A549 (cell line): ENCODE measurements at regions not wholly inside any gene's neighbourhood (a gene's known extent, or its start where the extent isn't known, plus 50 kb on each side); places are given as distances from the start of the nearest gene placed in this dataset.

ENCODE experiments used
- CHD2 ChIP-seq: fragments of 150-350 bp; IDR thresholded peaks from 2 replicates; pipeline ENCODE4 v1.6.1; 2014; ENCODE audit warnings: low read length; ENCODE audit not compliant: partially characterized antibody
- CTCF ChIP-seq: fragments of >200 bp; sonication (Bioruptor Twin); formaldehyde crosslinking; IDR thresholded peaks from 3 replicates; pipeline ENCODE4 v1.5.1; 2016
- ELK1 ChIP-seq: fragments of 150-350 bp; IDR thresholded peaks from 2 replicates; pipeline ENCODE4 v1.6.1; 2014; ENCODE audit warnings: low read depth, mild to moderate bottlenecking, low read length
- MAFK ChIP-seq: fragments of 450-650 bp; IDR thresholded peaks from 2 replicates; pipeline ENCODE4 v1.6.1; 2014; ENCODE audit not compliant: partially characterized antibody
- POLR2A ChIP-seq: IDR thresholded peaks from 2 replicates; pipeline ENCODE4 v1.6.1; 2012; ENCODE audit warnings: mild to moderate bottlenecking, low read length
- REST ChIP-seq: fragments of 200-600 bp; sonication (generic); IDR thresholded peaks from 2 replicates; pipeline ENCODE4 v1.6.1; 2016; ENCODE audit warnings: antibody characterized with exemption, mild to moderate bottlenecking, moderate library complexity

GRCh38 chr7:13024121-13024674 is 336.8 kb downstream of the ARL4A start:
- TF ChIP-seq CTCF, result no peak
- TF ChIP-seq ELK1, result no peak
- TF ChIP-seq MAFK, result no peak
- TF ChIP-seq CHD2, result no peak
- no peak for TF ChIP-seq REST
- TF ChIP-seq POLR2A, result no peak
